Osteoblast (primary cell): ENCODE measurements at regions not wholly inside any gene's neighbourhood (a gene's known extent, or its start where the extent isn't known, plus 50 kb on each side); places are given as distances from the start of the nearest gene placed in this dataset.

Experiments
- DNase-seq: peaks from one replicate; pipeline ENCODE4 v3.0.0; 2011; ENCODE audit warnings: low spot score, mixed read lengths; ENCODE audit not compliant: insufficient read length; ENCODE audit errors: missing footprints
- H2AFZ ChIP-seq: 2 replicates; pipeline ENCODE4 v1.6.0; 2011; ENCODE audit warnings: mild to moderate bottlenecking, low read length
- H3K27ac ChIP-seq: 2 replicates; pipeline ENCODE4 v1.5.1; 2011; ENCODE audit warnings: mild to moderate bottlenecking, low read depth, low read length, moderate library complexity
- H3K27me3 ChIP-seq: 2 replicates; pipeline ENCODE4 v1.6.0; 2012; ENCODE audit warnings: mild to moderate bottlenecking, control low read depth, inconsistent platforms, low read length, moderate library complexity; ENCODE audit not compliant: insufficient read depth
- H3K36me3 ChIP-seq: 2 replicates; pipeline ENCODE4 v1.5.1; 2011; ENCODE audit warnings: mild to moderate bottlenecking, low read length, control low read depth, moderate library complexity; ENCODE audit not compliant: insufficient read depth
- H3K4me1 ChIP-seq: 2 replicates; pipeline ENCODE4 v1.5.1; 2011; ENCODE audit warnings: mild to moderate bottlenecking, low read length, control low read depth, moderate library complexity; ENCODE audit not compliant: insufficient read depth
- H3K4me2 ChIP-seq: 2 replicates; pipeline ENCODE4 v1.6.0; 2011; ENCODE audit warnings: mild to moderate bottlenecking, low read length; ENCODE audit not compliant: insufficient read depth
- H3K4me3 ChIP-seq: fragments of 200-600 bp; sonication (generic); 3 replicates; pipeline ENCODE4 v1.5.1; 2012; ENCODE audit warnings: mild to moderate bottlenecking, low read length, inconsistent platforms; ENCODE audit not compliant: insufficient read depth
- H3K79me2 ChIP-seq: 2 replicates; pipeline ENCODE4 v1.6.0; 2012; ENCODE audit warnings: mild to moderate bottlenecking, low read length, control low read depth, inconsistent platforms; ENCODE audit not compliant: insufficient read depth
- H3K9me3 ChIP-seq: 2 replicates; pipeline ENCODE4 v1.5.1; 2011; ENCODE audit warnings: low read depth, low read length, control low read depth
- H4K20me1 ChIP-seq: 2 replicates; pipeline ENCODE4 v1.6.0; 2012; ENCODE audit warnings: mild to moderate bottlenecking, low read length, control low read depth; ENCODE audit not compliant: insufficient read depth
- CTCF ChIP-seq: IDR thresholded peaks from 2 replicates; pipeline ENCODE4 v1.5.1; 2011; ENCODE audit warnings: mild to moderate bottlenecking, low read depth, low read length, moderate library complexity; ENCODE audit errors: extremely low read depth

GRCh38 chr1:29943034-29943433 is 706.7 kb downstream of the PTPRU start:
- Histone ChIP-seq H3K9me3 (no peaks in the 10 kb centered on the region), H3K79me2 (no peaks in the 10 kb centered on the region), H3K27ac (no peak overlapping the region), H3K4me2 (no peak overlapping the region), H3K4me3 (no peak overlapping the region), H3K36me3 (no peaks in the 10 kb centered on the region), H3K4me1 (no peaks in the 10 kb centered on the region), H3K27me3 (no peaks in the 10 kb centered on the region), H4K20me1 (no peaks in the 10 kb centered on the region), H2AFZ (no peak overlapping the region)
- no peak for TF ChIP-seq CTCF
- no peak for DNase-seq

DNA sequence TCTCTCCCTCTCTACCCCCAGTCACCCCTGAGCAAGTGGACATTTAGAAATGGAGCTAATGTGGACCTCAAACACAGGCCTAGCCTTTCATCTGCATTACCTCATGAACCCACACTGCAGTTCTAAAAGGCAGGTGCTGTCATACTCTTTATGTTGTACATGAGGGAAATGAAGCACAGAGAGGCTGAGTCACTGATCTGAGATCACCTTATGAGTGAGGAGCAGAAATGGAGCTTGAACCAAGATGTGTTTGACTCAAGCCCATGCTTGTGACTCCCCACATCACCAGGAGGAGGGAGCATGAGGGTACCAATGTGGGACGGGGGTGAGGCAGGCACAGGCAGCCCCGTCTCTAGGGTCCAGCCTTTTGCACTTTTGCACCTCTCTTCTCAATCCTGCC is 702.8 kb downstream of the PTPRU start:
- Histone ChIP-seq H3K27me3 (no peaks in the 10 kb centered on the region), H4K20me1 (no peaks in the 10 kb centered on the region), H3K4me1 (no peaks in the 10 kb centered on the region), H3K4me2 (no peak overlapping the region), H3K79me2 (no peaks in the 10 kb centered on the region), H2AFZ (no peak overlapping the region), H3K4me3 (no peak overlapping the region), H3K9me3 (no peaks in the 10 kb centered on the region), H3K36me3 (no peaks in the 10 kb centered on the region), H3K27ac (no peak overlapping the region)
- no peak for TF ChIP-seq CTCF
- peak; percentile 84 for DNase-seq

DNA sequence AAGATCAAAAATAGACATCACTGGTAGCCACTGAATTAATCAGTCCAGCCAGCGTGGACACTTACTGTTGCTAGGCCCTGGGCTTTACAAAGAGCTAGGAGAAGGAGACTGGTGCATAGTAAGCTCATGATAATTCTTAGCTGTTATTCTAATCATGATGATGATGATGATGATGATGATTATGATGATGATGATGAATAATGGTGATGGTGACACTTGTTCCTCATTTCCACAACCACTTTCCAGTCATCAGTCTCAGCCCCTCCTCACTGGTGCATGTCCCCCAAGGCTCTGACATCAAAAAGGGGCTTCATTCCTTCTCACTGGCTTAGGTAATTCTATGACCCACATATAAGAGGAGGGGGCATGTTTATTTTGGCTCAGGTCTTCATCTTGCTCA is 701.0 kb downstream of the PTPRU start:
- Histone ChIP-seq H3K9me3 (no peaks in the 10 kb centered on the region), H3K27ac (no peak overlapping the region), H3K4me3 (no peak overlapping the region), H3K27me3 (no peaks in the 10 kb centered on the region), H3K4me1 (no peaks in the 10 kb centered on the region), H3K79me2 (no peaks in the 10 kb centered on the region), H3K4me2 (no peak overlapping the region), H3K36me3 (no peaks in the 10 kb centered on the region), H2AFZ (no peak overlapping the region), H4K20me1 (no peaks in the 10 kb centered on the region)
- DNase-seq: no peak
- TF ChIP-seq CTCF: no peak

DNA sequence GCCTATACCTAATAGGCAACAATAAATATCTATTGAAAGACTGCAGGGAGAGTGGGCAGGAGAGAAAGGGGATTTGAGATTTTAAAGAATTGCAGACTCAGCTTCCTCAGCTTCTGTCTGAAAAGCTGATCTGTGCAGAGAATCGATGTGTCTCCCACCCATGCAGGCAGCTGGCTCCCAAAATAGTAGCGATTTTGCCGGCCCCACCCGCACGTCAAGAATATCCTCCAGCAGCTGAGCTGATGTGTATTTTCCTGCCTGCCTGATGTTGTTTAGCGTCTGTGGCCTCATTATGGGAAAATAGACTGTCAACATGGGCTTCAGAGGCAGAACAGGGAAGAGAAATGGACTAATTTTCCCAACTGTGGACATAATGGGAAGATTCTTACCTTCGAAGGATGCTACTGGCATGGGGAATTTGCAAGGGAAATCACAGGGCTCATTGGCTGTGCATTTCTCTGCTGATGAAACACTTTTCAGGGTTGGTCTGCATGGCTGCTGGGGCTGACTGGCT is 699.8 kb downstream of the PTPRU start:
- no peaks in the 10 kb centered on the region for H3K4me1 ChIP-seq
- H3K9me3 ChIP-seq: no peaks in the 10 kb centered on the region
- no peaks in the 10 kb centered on the region for H3K79me2 ChIP-seq
- no peaks in the 10 kb centered on the region for H3K36me3 ChIP-seq
- no peaks in the 10 kb centered on the region for H3K27me3 ChIP-seq
- no peak overlapping the region for H2AFZ ChIP-seq
- no peak overlapping the region for H3K4me2 ChIP-seq
- DNase-seq: no peak
- no peak overlapping the region for H3K4me3 ChIP-seq
- H3K27ac ChIP-seq: no peak overlapping the region
- TF ChIP-seq CTCF: no peak
- H4K20me1 ChIP-seq: no peaks in the 10 kb centered on the region
